ENCODE measurements at regions not wholly inside any gene's neighbourhood (a gene's known extent, or its start where the extent isn't known, plus 50 kb on each side); places are given as distances from the start of the nearest gene placed in this dataset.

DNA sequence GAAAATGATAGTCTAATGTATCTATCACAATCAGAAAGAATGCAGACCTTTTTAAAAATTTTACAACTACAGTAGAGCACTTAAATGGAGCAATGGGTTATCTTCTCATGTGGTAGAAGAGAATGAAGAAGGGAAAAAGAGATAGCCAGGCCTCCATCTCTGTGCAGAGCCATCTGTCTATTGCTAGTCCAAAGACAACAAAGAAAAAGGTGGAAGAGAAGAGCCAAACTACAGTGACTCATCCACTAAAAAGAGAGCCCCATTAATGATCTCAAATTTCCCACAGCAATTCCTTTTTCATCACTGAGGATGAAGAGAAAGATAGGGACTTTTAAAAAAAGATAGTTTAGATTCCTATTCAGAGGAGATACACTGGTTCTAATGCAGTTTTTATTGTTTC lies 232.9 kb downstream of the ATXN7L3B start:
- TF ChIP-seq, protein P1, sequence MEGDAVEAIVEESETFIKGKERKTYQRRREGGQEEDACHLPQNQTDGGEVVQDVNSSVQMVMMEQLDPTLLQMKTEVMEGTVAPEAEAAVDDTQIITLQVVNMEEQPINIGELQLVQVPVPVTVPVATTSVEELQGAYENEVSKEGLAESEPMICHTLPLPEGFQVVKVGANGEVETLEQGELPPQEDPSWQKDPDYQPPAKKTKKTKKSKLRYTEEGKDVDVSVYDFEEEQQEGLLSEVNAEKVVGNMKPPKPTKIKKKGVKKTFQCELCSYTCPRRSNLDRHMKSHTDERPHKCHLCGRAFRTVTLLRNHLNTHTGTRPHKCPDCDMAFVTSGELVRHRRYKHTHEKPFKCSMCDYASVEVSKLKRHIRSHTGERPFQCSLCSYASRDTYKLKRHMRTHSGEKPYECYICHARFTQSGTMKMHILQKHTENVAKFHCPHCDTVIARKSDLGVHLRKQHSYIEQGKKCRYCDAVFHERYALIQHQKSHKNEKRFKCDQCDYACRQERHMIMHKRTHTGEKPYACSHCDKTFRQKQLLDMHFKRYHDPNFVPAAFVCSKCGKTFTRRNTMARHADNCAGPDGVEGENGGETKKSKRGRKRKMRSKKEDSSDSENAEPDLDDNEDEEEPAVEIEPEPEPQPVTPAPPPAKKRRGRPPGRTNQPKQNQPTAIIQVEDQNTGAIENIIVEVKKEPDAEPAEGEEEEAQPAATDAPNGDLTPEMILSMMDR (IDR thresholded peaks at IDR 0.05) = no peak
- no peak for TF ChIP-seq POLR2A (IDR thresholded peaks at IDR 0.05)
